ENCODE measurements at regions not wholly inside any gene's neighbourhood (a gene's known extent, or its start where the extent isn't known, plus 50 kb on each side); places are given as distances from the start of the nearest gene placed in this dataset.
"Not testable (repeated sequence)": the region's sequence is repeated elsewhere in the genome, so short reads cannot be mapped to it uniquely, and the experiment has no call there.

GRCh38 chr20:26091921-26092320, 395.3 kb upstream of the ZNF337 start:
- DNase-seq: not testable (repeated sequence)

GRCh38 chr20:26086195-26086594, 389.5 kb upstream of the ZNF337 start:
- not testable (repeated sequence) for DNase-seq

GRCh38 chr20:26073972-26074371, 377.3 kb upstream of the ZNF337 start:
- DNase-seq: not testable (repeated sequence)

- DNase-seq: not testable (repeated sequence)
Observed at GRCh38 chr20:26059324-26059723, 362.7 kb upstream of the ZNF337 start.

- not testable (repeated sequence) for DNase-seq
Observed at GRCh38 chr20:26058446-26058845, 361.8 kb upstream of the ZNF337 start.

GRCh38 chr20:26057135-26057752, 360.6 kb upstream of the ZNF337 start:
- DNase-seq: not testable (repeated sequence)

- DNase-seq: not testable (repeated sequence)
Observed at GRCh38 chr20:26025792-26026191, 329.1 kb upstream of the ZNF337 start.

- DNase-seq: not testable (repeated sequence)
Observed at GRCh38 chr20:26010942-26011276, 314.3 kb upstream of the ZNF337 start.

- DNase-seq: not testable (repeated sequence)
Observed at GRCh38 chr20:26010224-26010941, 313.7 kb upstream of the ZNF337 start.

GRCh38 chr20:26009402-26010223, 313.0 kb upstream of the ZNF337 start:
- not testable (repeated sequence) for DNase-seq

- not testable (repeated sequence) for DNase-seq
Observed at GRCh38 chr20:26008026-26008425, 311.4 kb upstream of the ZNF337 start.

- not testable (repeated sequence) for DNase-seq
Observed at GRCh38 chr20:26006164-26006563, 309.5 kb upstream of the ZNF337 start.

- DNase-seq: not testable (repeated sequence)
Observed at GRCh38 chr20:26003959-26004358, 307.3 kb upstream of the ZNF337 start.

- DNase-seq: not testable (repeated sequence)
Observed at GRCh38 chr20:25997367-25998038, 300.9 kb upstream of the ZNF337 start.

GRCh38 chr20:25992146-25992545, 295.5 kb upstream of the ZNF337 start:
- no peak for DNase-seq

GRCh38 chr20:25991756-25992130, 295.1 kb upstream of the ZNF337 start:
- DNase-seq: no peak

- no peak for DNase-seq
Observed at GRCh38 chr20:25991051-25991755, 294.6 kb upstream of the ZNF337 start.

- DNase-seq: not testable (repeated sequence)
Observed at GRCh38 chr20:25989686-25990085, 293.0 kb upstream of the ZNF337 start.

- DNase-seq: no peak
Observed at GRCh38 chr20:25989196-25989595, 292.5 kb upstream of the ZNF337 start.

GRCh38 chr20:25987928-25988560, 291.4 kb upstream of the ZNF337 start:
- not testable (repeated sequence) for DNase-seq

- DNase-seq: no peak
Observed at GRCh38 chr20:25987073-25987927, 290.6 kb upstream of the ZNF337 start.
